ENCODE measurements at regions not wholly inside any gene's neighbourhood (a gene's known extent, or its start where the extent isn't known, plus 50 kb on each side); places are given as distances from the start of the nearest gene placed in this dataset.

GRCh38 chr1:80607064-80607463 is 1193.7 kb upstream of the ADGRL2 start:
- FAIRE-seq = no peak
- Histone ChIP-seq H4K20me1 (ENCODE audit: insufficient read depth, low read length) (no peaks in the 10 kb centered on the region), H3K9ac (ENCODE audit: insufficient read depth, low read depth, low read length) (no peak overlapping the region), H3K27ac (ENCODE audit: extremely low read length, insufficient read depth, low read length) (no peak overlapping the region), H3K4me2 (ENCODE audit: low read depth, low read length) (no peak overlapping the region), H3K27me3 (ENCODE audit: control insufficient read depth in 1 of 2, insufficient read depth in 2 of 2, low read length in 2 of 2) (no peaks in the 10 kb centered on the region), H2AFZ (ENCODE audit: low read length) (no peak overlapping the region), H3K4me3 (replicated peaks in 1 of 3; ENCODE audit: insufficient read depth in 1 of 3, low read depth in 2 of 3, low read length in 3 of 3) (no peak overlapping the region), H3K79me2 (ENCODE audit: insufficient read depth, low read length) (no peaks in the 10 kb centered on the region), H3K4me1 (ENCODE audit: insufficient read depth, low read length) (no peaks in the 10 kb centered on the region), H3K9me3 (ENCODE audit: low read length) (peaks cover 82% of the 10 kb centered on the region), H3K36me3 (replicated peaks in 1 of 2; ENCODE audit: control insufficient read depth in 1 of 2, insufficient read depth in 2 of 2, low read length in 2 of 2) (no peaks in the 10 kb centered on the region)
- in situ Hi-C loops (cut with HindIII; ENCODE audit: extremely low pct_ligation_motif_present, low pct_unique_long_range_greater_than_20kb) = no loop called here
- BruUV-seq (replicated peaks) = no TSS peak
- ChIA-PET POLR2A (no interaction called here), CTCF (ENCODE audit: low intra/inter-chr PET ratio, low total read pairs) (no interaction called here)
- TF ChIP-seq STAG1 (CRISPR knock-in tag; IDR thresholded peaks at IDR 0.05) (no peak), REPIN1 (CRISPR knock-in tag; IDR thresholded peaks at IDR 0.05; ENCODE audit: borderline replicate concordance, low read depth) (no peak)
- ATAC-seq = no peak
- intact Hi-C loops (cut with micrococcal nuclease; ENCODE audit: unreplicated experiment) = no loop called here
- no peak for DNase-seq (ENCODE audit: low spot score)

GRCh38 chr1:80594013-80594412 is 1206.7 kb upstream of the ADGRL2 start:
- FAIRE-seq (no peak), ATAC-seq (no peak), DNase-seq (ENCODE audit: low spot score) (no peak)
- Histone ChIP-seq H3K27ac (ENCODE audit: extremely low read length, insufficient read depth, low read length) (no peak overlapping the region), H4K20me1 (ENCODE audit: insufficient read depth, low read length) (no peaks in the 10 kb centered on the region), H3K79me2 (ENCODE audit: insufficient read depth, low read length) (no peaks in the 10 kb centered on the region), H3K4me2 (ENCODE audit: low read depth, low read length) (no peak overlapping the region), H3K27me3 (ENCODE audit: control insufficient read depth in 1 of 2, insufficient read depth in 2 of 2, low read length in 2 of 2) (no peaks in the 10 kb centered on the region), H3K4me3 (replicated peaks in 1 of 3; ENCODE audit: insufficient read depth in 1 of 3, low read depth in 2 of 3, low read length in 3 of 3) (no peak overlapping the region), H2AFZ (ENCODE audit: low read length) (no peak overlapping the region), H3K36me3 (replicated peaks in 1 of 2; ENCODE audit: control insufficient read depth in 1 of 2, insufficient read depth in 2 of 2, low read length in 2 of 2) (no peaks in the 10 kb centered on the region), H3K9me3 (ENCODE audit: low read length) (peaks cover 84% of the 10 kb centered on the region), H3K9ac (ENCODE audit: insufficient read depth, low read depth, low read length) (no peak overlapping the region), H3K4me1 (ENCODE audit: insufficient read depth, low read length) (no peaks in the 10 kb centered on the region)
- WGBS (ENCODE audit: low lambda C conversion rate) = 3% methylated on average over 2 of the region's 3 CpGs
- POLR2A ChIA-PET = no interaction called here
- CTCF ChIA-PET (ENCODE audit: low intra/inter-chr PET ratio, low total read pairs) = no interaction called here
- intact Hi-C loops (cut with micrococcal nuclease; ENCODE audit: unreplicated experiment) (no loop called here), in situ Hi-C loops (cut with HindIII; ENCODE audit: extremely low pct_ligation_motif_present, low pct_unique_long_range_greater_than_20kb) (no loop called here)
- BruUV-seq (replicated peaks) = no TSS peak
- TF ChIP-seq KLF12 (CRISPR knock-in tag; IDR thresholded peaks at IDR 0.05; ENCODE audit: borderline replicate concordance) (no peak), KDM1A (CRISPR knock-in tag; IDR thresholded peaks at IDR 0.05) (no peak), WIZ (CRISPR knock-in tag; IDR thresholded peaks at IDR 0.05) (no peak), ZBTB38 (CRISPR knock-in tag; IDR thresholded peaks at IDR 0.05) (no peak), ASH2L (IDR thresholded peaks at IDR 0.05; ENCODE audit: insufficient read length, low read depth, low read length) (no peak), ZBTB2 (CRISPR knock-in tag; IDR thresholded peaks at IDR 0.05; ENCODE audit: low read depth) (no peak), ZNF775 (CRISPR knock-in tag; IDR thresholded peaks at IDR 0.05; ENCODE audit: borderline replicate concordance) (no peak), ZNF674 (CRISPR knock-in tag; IDR thresholded peaks at IDR 0.05; ENCODE audit: low read depth) (no peak), ELF4 (CRISPR knock-in tag; IDR thresholded peaks at IDR 0.05; ENCODE audit: borderline replicate concordance) (no peak), HNF1B (CRISPR knock-in tag; IDR thresholded peaks at IDR 0.05) (no peak), SSRP1 (CRISPR knock-in tag; IDR thresholded peaks at IDR 0.05) (no peak), SP4 (CRISPR knock-in tag; IDR thresholded peaks at IDR 0.05) (no peak), SMARCE1 (IDR thresholded peaks at IDR 0.05; ENCODE audit: borderline replicate concordance) (no peak), IKZF5 (CRISPR knock-in tag; IDR thresholded peaks at IDR 0.05) (no peak)

Data from HepG2 (cell line).